ENCODE measurements at regions not wholly inside any gene's neighbourhood (a gene's known extent, or its start where the extent isn't known, plus 50 kb on each side); places are given as distances from the start of the nearest gene placed in this dataset.

DNA sequence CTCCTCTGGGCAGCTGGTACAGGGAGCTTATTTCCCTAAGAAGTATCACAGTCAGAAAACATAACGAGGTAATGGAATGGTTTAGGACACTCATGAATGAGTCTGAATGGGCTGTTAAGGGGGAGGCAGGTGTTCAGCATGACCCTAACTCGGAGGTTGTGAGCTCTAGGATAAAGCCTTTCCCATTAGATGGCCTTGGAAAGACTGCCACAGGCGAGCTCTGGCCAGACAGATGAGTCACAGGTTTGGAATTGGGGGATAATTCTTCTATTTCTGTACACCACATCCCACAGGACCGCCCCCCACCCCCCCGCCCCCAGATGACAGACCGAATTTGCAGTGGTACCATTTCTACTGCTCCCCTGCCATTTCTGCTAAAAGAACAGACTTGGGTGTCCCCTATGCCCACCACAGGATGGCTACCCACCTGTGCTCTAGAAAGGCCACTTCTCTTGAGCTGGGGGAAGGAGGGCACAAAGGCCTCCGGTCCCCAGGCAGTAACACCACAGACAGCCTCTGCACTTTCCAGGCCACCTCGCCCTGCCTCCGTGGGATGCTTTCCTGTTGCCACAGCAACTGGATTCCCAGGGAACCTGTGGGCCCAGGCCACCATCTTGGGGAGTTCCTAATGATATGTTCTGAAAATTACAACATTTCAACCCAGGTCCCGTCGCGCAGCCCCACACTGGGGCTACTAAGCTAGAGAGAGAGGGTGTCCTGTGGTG, 76.7 kb downstream of the TRIM29 start:
- DNase-seq (ENCODE audit: low read depth) = no peak

DNA sequence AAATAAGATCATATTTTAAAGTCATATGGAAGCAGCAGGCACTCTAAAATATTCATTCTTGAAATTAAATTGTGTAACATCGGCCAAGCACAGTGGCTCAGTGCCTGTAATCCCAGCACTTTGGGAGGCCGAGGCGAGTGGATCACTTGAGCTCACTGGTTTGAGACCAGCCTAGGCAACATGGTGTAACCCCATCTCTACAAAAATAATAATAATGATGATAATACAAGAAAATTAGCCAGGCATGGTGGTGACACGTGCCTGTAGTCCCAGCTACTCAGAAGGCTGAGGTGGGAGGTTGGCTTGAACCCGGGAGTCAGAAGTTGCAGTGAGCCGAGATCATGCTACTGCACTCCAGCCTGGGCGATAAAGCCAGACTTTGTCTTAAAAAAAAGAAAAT, 77.4 kb downstream of the TRIM29 start:
- DNase-seq (ENCODE audit: low read depth) = no peak

DNA sequence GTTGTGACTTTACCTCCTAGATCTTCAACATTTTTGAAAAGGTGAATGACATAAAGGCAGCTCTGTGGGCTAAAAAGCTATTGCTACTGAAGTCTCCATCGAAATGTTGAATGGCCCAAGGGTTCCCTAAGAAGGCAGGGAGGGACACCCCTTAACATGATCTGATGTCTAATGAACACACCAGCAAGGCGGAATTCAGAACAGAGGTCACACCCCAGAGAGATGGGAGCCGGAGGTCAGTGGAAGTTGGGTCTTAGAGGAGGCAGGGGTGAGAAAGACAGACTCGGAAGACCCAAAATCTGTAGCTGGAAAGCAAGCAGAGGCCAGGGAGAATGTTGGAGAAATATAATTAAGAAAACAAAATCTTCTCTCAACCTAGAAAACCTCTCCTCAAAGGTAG, 79.0 kb downstream of the TRIM29 start:
- DNase-seq (ENCODE audit: low read depth) = no peak

DNA sequence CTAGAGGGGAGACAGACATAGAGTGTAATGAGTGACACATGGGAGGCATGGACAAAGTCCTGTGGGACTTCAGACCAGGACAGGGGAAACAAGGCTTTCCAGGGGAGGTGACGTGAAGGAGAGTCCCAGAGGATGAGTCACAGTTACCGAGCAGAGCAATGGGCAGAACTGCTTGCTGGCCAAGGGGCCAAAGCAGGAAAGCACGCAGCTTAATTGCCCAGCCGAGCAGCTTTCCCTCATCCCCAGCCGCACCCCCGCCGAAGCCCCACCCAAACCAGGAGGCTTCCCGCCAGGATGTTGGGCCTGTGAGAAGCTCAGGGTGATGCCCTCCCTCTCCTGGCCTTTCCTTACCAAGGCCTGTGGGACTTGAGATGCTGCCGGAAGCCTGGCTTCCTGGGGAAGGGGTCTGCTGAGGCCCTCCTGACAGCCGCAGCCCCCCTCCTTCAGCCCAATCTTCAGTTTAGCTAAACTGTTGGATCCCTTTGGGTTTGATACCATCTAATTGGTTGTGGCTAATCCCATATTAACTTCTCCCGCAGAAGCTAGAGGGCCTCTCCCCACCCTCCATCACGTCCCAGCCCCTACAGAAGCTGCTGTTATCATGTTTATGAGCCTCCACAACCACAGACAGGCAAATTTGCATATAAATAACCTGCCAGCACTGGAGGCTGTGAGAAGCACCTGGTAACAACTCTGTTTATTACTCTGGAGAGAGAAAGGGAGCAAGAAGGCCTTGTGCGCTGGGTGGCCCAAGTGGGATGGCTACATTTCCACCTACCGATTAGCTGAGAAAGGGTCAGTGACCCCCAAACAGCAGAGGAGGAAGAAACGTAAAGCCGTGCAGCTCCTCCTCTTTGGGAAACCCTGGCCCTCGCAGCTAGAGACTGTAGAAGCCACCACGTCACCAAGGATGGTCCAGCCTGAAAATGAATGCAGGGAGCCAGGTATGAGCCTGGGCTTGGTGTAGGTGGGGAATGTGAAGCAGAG, 80.0 kb downstream of the TRIM29 start:
- no peak for DNase-seq (ENCODE audit: low read depth)

DNA sequence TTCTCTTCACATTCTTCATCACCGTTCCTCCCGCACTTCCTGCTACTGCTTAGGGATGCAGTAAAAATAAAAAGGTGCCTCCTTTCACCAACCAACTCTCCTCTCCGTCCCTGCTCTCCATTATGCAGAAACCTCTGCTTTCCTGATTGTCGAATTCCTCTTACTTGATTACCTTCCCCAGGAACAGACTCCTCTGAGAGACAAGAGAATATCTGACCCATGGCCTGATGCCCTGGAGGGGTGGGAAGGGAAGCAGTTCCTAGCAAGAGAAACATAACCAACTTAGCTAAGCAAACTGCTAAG, 80.9 kb downstream of the TRIM29 start:
- no peak for DNase-seq (ENCODE audit: low read depth)

DNA sequence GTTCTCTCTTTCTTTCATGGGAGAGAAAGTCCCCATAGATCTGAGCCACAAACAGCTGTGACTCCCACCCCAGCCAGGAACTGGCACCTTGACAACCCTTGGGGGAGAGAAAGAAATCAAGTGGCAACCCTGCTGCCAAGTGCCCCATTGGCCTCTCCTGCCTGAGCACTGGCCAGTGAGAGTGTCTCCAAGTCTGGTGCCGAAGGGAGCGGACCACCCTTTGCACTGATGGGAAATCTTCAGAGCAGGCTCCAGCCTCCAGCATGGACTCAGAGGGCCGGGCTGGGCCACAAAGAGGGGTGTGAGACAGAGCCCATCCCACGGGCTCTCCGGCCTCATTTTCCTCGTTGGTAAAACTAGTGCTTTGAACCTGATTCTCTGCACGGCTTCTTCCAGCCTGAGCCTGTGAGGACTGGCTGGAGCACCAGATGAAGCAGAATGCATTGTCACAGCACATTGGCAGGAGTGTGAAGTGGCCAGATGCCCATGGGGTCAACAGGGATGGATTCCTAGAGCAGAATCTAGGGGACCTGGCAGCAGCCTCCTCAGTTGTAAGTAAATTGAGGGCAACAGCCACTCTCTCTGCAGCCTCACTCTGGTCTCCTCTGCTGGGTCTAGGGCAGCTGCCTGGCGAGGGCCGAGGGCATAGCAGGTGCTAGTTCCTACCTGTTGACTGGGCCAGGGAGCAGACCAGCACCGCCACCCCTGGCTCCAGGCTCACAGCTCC, 81.4 kb downstream of the TRIM29 start:
- DNase-seq (ENCODE audit: low read depth) = no peak

DNA sequence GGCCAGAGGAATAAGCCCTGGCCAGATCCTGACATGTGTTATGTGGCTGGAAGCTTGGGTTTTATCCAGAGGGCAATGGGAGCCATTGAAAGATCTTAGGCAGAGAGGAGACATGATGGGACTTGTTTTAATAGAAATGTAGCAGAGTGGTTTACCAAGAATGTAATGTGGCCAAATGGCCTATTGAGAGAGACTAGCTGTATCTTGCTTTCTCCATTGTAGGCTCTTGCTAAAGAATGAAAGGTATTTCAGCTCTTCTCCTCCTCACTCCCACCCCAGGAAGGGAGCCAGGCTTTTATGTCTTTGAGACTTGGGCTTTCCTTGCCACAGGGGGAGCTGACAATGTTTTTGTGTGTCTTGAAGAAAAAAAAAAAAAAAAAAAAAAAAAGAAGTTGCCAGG, 82.3 kb downstream of the TRIM29 start:
- DNase-seq (ENCODE audit: low read depth) = no peak

DNA sequence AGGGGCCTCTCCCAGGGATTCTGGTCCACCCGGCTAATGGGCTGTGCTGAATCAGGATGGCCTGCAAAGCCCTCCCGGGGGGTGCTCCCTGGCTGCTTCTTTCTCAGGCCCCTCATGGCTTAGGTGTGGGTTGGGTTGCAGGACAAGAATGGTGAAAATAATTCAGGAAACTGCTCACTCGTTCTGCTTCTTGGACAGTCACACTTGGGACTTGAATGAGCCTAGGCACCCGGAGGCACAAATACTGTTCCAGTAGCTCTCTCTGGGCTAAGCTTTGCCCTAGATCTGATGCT, 83.2 kb downstream of the TRIM29 start:
- no peak for DNase-seq (ENCODE audit: low read depth)

DNA sequence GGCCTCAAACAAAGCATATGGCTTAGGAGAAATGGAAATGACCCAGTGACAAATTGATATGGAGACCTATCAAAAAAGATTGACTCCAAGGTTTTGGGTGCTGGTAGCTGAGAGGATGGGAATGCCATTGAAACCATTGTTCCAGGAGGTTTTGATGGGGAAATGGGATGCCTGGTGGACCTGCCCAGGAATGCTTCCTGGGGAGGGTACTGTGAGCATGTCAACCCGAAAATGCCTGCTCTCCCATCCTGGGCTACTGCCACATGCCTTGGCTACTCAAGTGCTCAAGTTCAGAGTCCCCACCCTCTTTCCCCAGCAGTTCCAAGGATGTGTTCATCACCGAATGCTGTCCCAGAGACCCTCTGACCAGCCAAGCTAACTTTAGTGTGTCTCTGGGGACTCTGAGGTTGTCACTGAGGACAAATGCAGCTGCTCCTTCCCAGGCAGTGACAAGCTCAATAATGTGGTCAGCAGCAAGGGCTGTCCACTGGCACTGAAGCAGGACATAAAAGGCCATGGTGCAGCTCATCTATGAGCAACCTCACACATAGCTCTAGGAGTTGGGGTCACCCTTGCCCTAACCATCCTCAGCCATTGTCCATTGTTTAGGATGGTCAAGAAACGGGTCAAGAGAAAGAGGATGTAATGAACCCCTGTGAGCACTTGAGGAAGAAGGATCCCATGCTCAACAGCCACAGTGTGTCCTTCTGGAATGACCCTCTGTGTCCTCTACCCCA, 83.7 kb downstream of the TRIM29 start:
- DNase-seq (ENCODE audit: low read depth) = no peak

DNA sequence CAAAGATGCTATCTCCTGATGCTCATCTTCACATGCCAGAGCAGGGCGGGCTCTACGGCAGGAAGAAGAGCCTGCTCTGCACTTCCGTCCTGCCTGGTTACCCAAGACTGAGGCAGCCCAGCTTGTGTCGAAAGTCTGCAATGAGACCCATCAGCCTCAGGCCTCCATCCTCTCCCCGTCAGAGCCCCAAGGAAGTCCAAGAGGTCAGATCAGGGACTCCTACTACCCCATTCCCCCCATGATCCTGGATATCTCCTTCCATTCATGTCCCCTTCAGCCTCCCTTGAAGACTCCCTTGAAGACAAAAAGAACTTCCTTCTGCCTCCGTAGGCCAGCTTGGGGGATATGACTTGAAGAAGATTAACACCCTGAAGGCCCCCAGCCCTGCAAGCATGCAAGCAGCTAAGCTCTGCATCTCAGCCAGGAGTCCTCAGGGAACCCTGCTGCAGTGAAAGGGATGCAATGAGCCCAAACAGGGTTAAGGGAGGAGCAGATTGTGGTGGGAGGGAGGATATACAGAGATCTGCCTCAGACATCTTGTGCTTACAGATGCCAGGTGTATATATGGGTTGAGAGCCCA, 85.6 kb downstream of the TRIM29 start:
- DNase-seq (ENCODE audit: low read depth) = no peak

DNA sequence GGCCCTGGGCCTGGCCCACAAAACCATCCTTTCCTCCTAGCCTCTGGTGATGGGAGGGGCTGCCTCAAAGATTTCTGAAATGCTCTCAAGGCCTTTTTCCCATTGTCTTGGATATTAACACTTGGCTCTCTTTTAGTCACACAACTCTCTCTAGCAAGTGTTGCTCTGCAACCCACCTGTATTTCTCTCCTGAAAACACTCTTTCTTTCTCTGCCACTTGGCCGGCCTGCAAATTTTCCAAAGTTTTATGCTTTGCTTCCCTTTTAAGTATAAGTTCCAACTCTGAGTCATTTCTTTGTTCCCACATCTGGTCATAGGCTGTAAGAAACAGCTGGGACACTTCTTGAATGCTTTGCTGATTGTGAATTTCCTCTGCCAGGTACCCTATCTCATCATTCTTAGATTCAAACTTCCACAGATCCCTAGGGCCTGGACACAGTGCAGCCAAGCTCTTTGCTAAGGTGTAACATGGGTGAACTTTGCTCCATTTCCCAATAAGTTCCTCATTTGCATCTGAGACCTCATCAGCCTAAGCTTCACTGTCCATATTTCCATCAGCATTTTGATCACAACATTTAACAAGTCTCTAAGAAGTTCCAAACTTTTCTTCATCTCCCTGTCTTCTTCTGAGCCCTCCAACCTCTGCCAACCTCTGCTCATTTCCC, 93.8 kb downstream of the TRIM29 start:
- DNase-seq (ENCODE audit: low read depth) = no peak

DNA sequence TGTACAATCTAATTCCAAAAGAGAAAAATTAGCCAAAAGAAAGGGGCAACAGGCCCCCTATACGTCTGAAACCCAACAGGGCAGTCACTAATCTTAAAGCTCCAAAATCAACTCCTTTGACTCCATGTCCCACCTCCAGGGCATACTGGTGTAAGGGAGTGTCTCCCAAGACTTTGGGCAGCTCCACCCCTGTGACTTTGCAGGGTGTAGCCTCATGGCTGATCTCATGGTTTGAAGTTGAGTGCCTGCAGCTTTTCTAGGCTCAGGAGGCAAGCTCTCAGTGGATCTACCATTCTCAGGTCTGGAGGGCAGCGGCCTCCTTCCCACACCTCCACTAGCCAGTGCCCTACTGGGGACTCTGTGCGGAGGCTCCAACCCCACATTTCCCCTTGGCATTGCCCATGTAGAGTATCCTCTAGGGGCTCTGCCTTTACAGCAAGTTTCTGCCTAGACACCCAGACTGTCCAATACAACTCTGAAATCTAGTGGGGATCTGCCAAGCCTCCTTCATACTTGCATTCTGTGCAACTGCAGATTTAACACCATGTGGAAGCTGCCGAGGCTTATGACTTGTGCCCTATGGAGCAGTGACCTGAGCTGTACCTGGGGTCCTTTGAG, 94.5 kb downstream of the TRIM29 start:
- no peak for DNase-seq (ENCODE audit: low read depth)

DNA sequence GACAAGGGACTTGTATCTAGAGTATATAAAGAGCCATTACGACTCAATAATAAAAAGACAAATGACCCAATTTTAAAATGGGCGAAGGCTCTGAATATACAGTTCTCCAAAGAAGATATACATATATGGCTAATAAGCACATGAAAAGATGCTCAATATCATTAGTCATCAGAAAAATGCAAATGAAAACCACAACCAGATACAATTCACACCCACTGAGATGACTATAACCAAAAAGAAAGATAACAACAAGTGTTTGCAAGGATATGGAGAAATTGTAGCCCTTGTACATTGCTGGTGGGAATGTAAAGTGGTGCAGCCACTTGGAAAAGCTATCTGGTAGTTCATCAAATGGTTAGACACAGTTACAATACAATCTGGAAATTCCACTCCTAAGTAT, 96.3 kb downstream of the TRIM29 start:
- no peak for DNase-seq (ENCODE audit: low read depth)

DNA sequence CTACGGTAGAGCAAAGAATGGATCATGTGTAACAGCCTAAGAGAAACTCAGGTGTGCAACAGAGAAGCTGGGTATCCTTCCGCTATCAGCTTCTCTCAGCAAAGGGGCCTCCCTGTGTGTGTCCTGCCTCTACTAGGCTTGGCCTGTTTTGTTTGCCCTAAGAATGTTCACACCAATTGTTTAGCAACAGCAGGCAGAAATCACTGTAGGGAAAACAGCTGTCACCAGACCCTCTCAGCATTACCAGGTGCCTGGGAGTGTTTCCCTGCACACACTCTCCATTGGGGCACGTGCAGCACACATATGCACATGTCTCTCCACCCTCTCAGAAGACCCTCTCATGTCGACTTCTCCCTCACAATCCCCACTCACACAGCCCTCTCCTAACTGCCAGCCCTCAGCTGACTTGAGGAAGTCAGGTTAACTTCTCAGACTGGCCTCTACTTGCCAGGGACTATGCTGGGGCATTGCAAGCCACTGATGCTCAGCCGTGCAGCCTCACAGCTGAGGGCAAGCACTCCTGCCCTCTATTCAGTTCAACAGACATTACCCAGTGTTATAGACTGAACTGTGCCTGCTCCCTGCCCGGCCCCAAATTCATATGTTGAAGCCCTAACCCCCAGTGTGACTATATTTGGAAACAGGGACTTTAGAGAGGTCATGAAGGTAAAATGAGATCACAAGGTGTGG, 97.6 kb downstream of the TRIM29 start:
- no peak for DNase-seq (ENCODE audit: low read depth)

DNA sequence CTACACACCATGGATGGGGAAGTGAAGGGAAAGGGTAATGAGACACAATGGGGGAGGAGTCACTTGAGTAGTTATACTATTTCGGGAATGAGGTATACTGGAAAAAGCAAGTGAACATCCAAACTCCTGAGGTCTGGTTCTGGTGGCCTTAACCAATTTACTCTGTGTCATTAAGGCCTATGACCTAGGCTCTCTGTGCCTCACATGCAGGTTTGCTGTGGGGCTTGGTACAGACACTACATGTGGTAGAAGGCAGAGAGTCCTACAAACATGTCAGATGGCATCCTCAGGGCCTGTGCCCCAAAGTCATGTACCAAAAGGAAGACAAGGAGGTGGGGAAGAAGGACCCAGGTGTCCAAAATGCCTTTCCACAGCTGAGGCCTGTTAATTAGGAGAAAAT, 98.9 kb downstream of the TRIM29 start:
- no peak for DNase-seq (ENCODE audit: low read depth)

DNA sequence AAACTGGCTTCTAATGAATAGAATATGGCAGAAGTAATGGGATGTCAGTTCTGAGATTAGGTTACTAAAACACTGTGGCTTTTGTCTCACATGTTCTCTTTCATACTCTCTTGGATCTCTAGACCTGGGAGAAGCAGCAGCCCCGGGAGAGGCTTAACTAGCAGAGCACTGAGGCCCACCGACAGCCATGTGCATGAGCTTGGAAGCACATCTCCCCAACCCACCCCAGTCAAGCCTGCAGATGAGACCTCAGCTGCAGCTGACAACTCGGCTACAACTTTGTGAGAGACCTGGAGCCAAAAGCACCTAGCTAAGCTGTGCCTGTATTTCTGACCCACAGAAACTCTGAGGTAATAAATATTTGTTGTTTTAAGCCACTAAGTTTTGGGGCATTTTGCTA, 100.8 kb downstream of the TRIM29 start:
- DNase-seq (ENCODE audit: low read depth) = no peak

DNA sequence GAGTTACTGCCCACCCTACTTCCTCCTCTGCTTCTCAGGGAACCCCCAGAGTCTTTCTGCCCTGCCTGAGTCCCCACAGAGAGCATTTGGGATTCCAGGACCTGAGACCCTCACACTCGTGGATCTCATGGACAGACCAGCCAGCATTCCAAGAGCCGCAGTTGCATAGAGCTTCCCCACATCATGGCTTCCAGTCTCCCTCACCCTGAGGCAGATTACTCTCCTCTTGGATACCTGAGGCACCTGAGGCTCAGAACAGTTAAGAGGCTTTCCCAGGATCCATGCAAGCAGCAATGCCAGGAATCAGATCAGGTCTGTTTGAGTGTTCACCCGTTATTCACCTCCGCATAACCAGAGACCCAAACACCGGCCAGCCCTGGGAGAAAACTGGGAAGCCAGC, 102.2 kb downstream of the TRIM29 start:
- DNase-seq (ENCODE audit: low read depth) = no peak

DNA sequence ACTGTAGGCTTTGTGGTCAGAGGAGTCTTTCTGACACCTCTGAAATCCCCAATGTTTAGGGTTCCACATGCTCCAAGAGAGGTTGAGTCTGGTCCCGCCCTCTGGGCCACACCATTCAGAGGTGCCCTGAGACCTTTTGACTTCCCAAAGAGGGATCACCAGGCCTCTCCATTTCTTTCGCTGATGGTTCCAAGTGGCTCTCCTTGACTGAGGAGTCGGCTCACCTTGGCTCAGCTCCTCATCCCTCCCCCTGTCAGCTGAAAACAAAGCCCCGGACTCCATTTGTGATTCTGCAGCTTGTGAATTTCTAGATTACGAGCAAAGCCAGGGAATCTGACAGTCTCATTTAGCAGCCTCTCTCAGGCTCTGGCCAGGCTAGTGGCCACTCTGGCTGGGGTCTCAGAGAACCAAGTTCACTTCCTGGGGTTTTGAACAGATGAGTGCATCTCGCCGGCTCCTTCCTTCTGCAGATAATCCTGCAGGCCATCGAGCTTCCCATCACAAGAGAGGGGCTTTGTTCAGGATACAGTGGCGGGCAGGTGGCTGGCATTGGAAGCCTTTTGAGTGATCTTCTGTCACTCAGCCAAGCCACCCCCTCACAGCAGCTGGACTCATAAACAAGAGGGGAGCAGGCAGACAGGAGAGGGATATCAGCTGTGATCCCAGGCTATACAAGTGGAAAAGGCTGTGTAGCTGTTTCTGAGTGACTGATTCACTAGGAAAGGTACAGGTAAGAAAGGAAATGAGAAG, 102.9 kb downstream of the TRIM29 start:
- DNase-seq (ENCODE audit: low read depth) = no peak

DNA sequence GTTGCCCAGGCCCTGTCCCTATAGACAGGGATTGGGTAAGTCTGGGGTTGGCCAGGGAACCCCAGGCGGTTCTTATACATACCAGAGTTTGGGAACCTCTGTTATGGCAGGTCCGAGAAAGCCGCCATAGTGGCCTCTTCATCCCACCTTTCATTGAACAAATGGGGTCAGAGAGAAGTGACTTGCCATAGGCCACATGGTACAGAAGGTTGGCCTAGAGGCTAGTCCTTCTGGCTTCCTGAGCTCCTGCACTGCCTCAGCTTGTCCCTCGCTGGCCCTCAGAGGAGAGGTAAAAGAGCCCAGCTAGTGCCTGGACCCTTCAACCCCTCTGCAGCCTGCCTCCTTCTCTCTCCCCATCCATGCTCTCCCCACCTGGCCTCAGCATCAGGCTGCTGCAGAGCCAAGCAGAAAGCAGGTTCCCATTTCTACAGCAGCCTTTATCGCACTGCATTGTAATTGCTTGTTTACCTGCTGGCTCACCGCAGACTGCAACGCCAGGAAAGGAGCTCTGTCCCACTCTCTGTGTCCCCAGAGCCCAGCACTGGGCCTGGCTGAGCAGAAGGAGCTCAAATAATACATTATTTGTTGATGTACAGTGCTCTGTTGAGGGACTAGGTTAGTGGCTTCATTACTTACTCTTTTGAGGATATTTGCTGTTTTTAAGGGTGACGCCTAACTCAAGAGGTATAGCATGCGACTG, 103.6 kb downstream of the TRIM29 start:
- no peak for DNase-seq (ENCODE audit: low read depth)
